ENCODE measurements at regions not wholly inside any gene's neighbourhood (a gene's known extent, or its start where the extent isn't known, plus 50 kb on each side); places are given as distances from the start of the nearest gene placed in this dataset.

DNA sequence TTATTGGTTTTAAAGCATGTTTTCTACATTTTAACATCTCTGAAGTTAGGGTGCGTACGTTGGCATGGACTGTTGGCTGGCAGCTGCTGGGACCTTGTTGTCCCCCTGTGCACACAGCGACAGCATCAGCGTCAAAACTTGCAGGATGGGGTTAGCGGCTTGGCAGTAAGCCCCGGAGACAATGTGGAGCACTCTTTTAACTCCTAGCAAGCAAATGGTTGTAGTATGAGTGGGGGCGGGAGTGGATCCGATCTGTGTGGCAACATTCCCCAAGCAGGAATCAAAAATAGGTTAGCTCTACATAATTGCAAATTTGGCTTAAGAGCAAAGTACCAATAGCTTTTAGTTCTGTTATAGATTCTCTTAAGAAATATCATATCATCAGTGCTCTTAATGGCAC, 70.1 kb downstream of the NRN1 start:
- TF ChIP-seq, protein P1, sequence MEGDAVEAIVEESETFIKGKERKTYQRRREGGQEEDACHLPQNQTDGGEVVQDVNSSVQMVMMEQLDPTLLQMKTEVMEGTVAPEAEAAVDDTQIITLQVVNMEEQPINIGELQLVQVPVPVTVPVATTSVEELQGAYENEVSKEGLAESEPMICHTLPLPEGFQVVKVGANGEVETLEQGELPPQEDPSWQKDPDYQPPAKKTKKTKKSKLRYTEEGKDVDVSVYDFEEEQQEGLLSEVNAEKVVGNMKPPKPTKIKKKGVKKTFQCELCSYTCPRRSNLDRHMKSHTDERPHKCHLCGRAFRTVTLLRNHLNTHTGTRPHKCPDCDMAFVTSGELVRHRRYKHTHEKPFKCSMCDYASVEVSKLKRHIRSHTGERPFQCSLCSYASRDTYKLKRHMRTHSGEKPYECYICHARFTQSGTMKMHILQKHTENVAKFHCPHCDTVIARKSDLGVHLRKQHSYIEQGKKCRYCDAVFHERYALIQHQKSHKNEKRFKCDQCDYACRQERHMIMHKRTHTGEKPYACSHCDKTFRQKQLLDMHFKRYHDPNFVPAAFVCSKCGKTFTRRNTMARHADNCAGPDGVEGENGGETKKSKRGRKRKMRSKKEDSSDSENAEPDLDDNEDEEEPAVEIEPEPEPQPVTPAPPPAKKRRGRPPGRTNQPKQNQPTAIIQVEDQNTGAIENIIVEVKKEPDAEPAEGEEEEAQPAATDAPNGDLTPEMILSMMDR (IDR thresholded peaks at IDR 0.05 in 4 of 5, conservative IDR thresholded peaks at IDR 0.05 in 1 of 5): no peak
- no peak for TF ChIP-seq POLR2A (IDR thresholded peaks at IDR 0.05)
